IMR-90 (cell line): ENCODE measurements at regions not wholly inside any gene's neighbourhood (a gene's known extent, or its start where the extent isn't known, plus 50 kb on each side); places are given as distances from the start of the nearest gene placed in this dataset.
A peak's percentile ranks its signal among the peaks of the same experiment; 100 is the strongest.

Experiments
- ATAC-seq: fragments of 200-7000 bp; cut with Tn5 transposase; 2 replicates; pipeline ENCODE4 v1.9.1; 2020; ENCODE audit warnings: low read depth, mild to moderate bottlenecking, moderate library complexity
- BruUV-seq: library from RNA; stranded (reverse); fragments of 400-500 nt; replicated peaks from 2 replicates; lab custom pipeline; 2021; lab: Mats Ljungman, UMichigan
- CTCF ChIA-PET: fragments of 300-600 bp; formaldehyde crosslinking; extraction: SDS; loops from one replicate; lab custom pipeline; 2021; ENCODE audit warnings: antibody characterized with exemption; lab: Yijun Ruan, JAX
- POLR2A ChIA-PET: fragments of 300-600 bp; sonication (Branson Sonifier 250); formaldehyde crosslinking; loops from one replicate; lab custom pipeline; 2022; ENCODE audit warnings: antibody characterized with exemption; ENCODE audit not compliant: unreplicated experiment; lab: Charles Lee
- DNase-seq: peaks from one replicate; pipeline ENCODE4 v3.0.0; 2013
- H2AFZ ChIP-seq: replicated peaks from 2 replicates; pipeline ENCODE3; 2013; ENCODE audit warnings: low read length, mild to moderate bottlenecking; ENCODE audit not compliant: poor library complexity
- H2AK5ac ChIP-seq: 2 replicates; pipeline ENCODE4 v1.6.1; 2013; ENCODE audit warnings: low read depth, low read length, inconsistent platforms
- H2AK9ac ChIP-seq: replicated peaks from 2 replicates; pipeline ENCODE3; 2013; ENCODE audit warnings: mild to moderate bottlenecking, low read depth, low read length, moderate library complexity; ENCODE audit not compliant: poor library complexity
- H2BK120ac ChIP-seq: 2 replicates; pipeline ENCODE4 v1.6.1; 2013; ENCODE audit warnings: low read depth, low read length, inconsistent platforms
- H2BK15ac ChIP-seq: 3 replicates; pipeline ENCODE4 v1.6.1; 2013; ENCODE audit warnings: low read depth, low read length, inconsistent platforms
- H2BK20ac ChIP-seq: 2 replicates; pipeline ENCODE4 v1.6.1; 2013; ENCODE audit warnings: low read depth, mild to moderate bottlenecking, inconsistent platforms, low read length, moderate library complexity
- H2BK5ac ChIP-seq: 2 replicates; pipeline ENCODE4 v1.6.1; 2013; ENCODE audit warnings: mild to moderate bottlenecking, low read depth, low read length, inconsistent platforms; ENCODE audit not compliant: poor library complexity, severe bottlenecking
- H3K14ac ChIP-seq: replicated peaks from 2 replicates; pipeline ENCODE4 v1.6.1; 2013; ENCODE audit warnings: low read depth, low read length, inconsistent platforms
- H3K18ac ChIP-seq: 2 replicates; pipeline ENCODE4 v1.6.1; 2013; ENCODE audit warnings: low read depth, low read length, control low read depth
- H3K23ac ChIP-seq: 2 replicates; pipeline ENCODE4 v1.6.1; 2013; ENCODE audit warnings: low read depth, low read length, inconsistent platforms
- H3K27ac ChIP-seq: 2 replicates; pipeline ENCODE4 v1.5.1; 2013; ENCODE audit warnings: mild to moderate bottlenecking, control low read depth, low read length; ENCODE audit not compliant: insufficient read depth
- H3K27me3 ChIP-seq: 2 replicates; pipeline ENCODE4 v1.6.1; 2013; ENCODE audit warnings: low read length; ENCODE audit not compliant: control insufficient read depth, insufficient read depth
- H3K36me3 ChIP-seq: 2 replicates; pipeline ENCODE4 v1.6.1; 2013; ENCODE audit warnings: low read length, mixed read lengths; ENCODE audit not compliant: control insufficient read depth, insufficient read depth
- H3K4ac ChIP-seq: 2 replicates; pipeline ENCODE4 v1.6.1; 2013; ENCODE audit warnings: low read depth, low read length, inconsistent platforms
- H3K4me1 ChIP-seq: 2 replicates; pipeline ENCODE4 v1.6.1; 2013; ENCODE audit warnings: low read length, mixed read lengths; ENCODE audit not compliant: control insufficient read depth, insufficient read depth
- H3K4me2 ChIP-seq: 2 replicates; pipeline ENCODE4 v1.6.1; 2013; ENCODE audit warnings: low read depth, mild to moderate bottlenecking, control low read depth, low read length, moderate library complexity
- H3K4me3 ChIP-seq: 2 replicates; pipeline ENCODE4 v1.5.1; 2013; ENCODE audit warnings: low read depth, mild to moderate bottlenecking, control low read depth, low read length, moderate library complexity; ENCODE audit not compliant: insufficient read depth
- H3K56ac ChIP-seq: 2 replicates; pipeline ENCODE4 v1.6.1; 2013; ENCODE audit warnings: low read length, inconsistent platforms; ENCODE audit not compliant: insufficient read depth; ENCODE audit errors: extremely low read depth
- H3K79me1 ChIP-seq, 2 experiments: 2 replicates each; pipeline ENCODE4 v1.6.1; 2013; ENCODE audit warnings: low read length in 2 of 2, inconsistent platforms in 1 of 2, low read depth in 1 of 2
- H3K9ac ChIP-seq: 2 replicates; pipeline ENCODE4 v1.6.1; 2013; ENCODE audit warnings: low read depth, low read length, control low read depth
- H3K9me1 ChIP-seq: 2 replicates; pipeline ENCODE4 v1.6.1; 2013; ENCODE audit warnings: low read length, inconsistent platforms; ENCODE audit not compliant: insufficient read depth
- H3K9me3 ChIP-seq: 2 replicates; pipeline ENCODE4 v1.6.1; 2013; ENCODE audit warnings: low read length; ENCODE audit not compliant: control insufficient read depth, insufficient read depth
- H4K20me1 ChIP-seq: 2 replicates; pipeline ENCODE4 v1.6.1; 2013; ENCODE audit warnings: low read length, inconsistent platforms; ENCODE audit not compliant: insufficient read depth
- H4K5ac ChIP-seq: 2 replicates; pipeline ENCODE4 v1.6.1; 2013; ENCODE audit warnings: mild to moderate bottlenecking, low read depth, low read length, control low read depth
- H4K8ac ChIP-seq, 2 experiments: 2 replicates each; pipeline ENCODE4 v1.6.1; 2013; ENCODE audit warnings: low read depth in 2 of 2, low read length in 2 of 2, control low read depth in 1 of 2, inconsistent platforms in 1 of 2
- H4K91ac ChIP-seq: 2 replicates; pipeline ENCODE4 v1.6.1; 2013; ENCODE audit warnings: low read depth, low read length, inconsistent platforms; ENCODE audit not compliant: insufficient read depth
- BHLHE40 ChIP-seq: fragments of 150-350 bp; IDR thresholded peaks from 2 replicates; pipeline ENCODE4 v1.6.1; 2016; ENCODE audit warnings: mild to moderate bottlenecking, low read depth, low read length
- CEBPB ChIP-seq: IDR thresholded peaks from 2 replicates; pipeline ENCODE4 v1.6.1; 2012; ENCODE audit warnings: low read depth, low read length, improper control_type of control experiment
- CHD1 ChIP-seq: IDR thresholded peaks from 2 replicates; pipeline ENCODE4 v1.6.1; 2012; ENCODE audit warnings: low read depth, low read length, improper control_type of control experiment
- CTCF ChIP-seq: conservative IDR thresholded peaks from 2 replicates; pipeline ENCODE4 v1.5.1; 2012; ENCODE audit warnings: mild to moderate bottlenecking, low read depth, low read length, improper control_type of control experiment
- FOS ChIP-seq: fragments of 150-350 bp; IDR thresholded peaks from 2 replicates; pipeline ENCODE4 v1.6.1; 2016; ENCODE audit warnings: low read depth, low read length
- MAZ ChIP-seq: IDR thresholded peaks from 2 replicates; pipeline ENCODE4 v1.6.1; 2012; ENCODE audit warnings: low read depth, mild to moderate bottlenecking, low read length, improper control_type of control experiment, moderate library complexity, borderline replicate concordance
- MXI1 ChIP-seq: IDR thresholded peaks from 2 replicates; pipeline ENCODE4 v1.6.1; 2012; ENCODE audit warnings: low read depth, mild to moderate bottlenecking, low read length, moderate library complexity, borderline replicate concordance
- NFE2L2 ChIP-seq: fragments of 150-350 bp; IDR thresholded peaks from 2 replicates; pipeline ENCODE4 v1.6.1; 2016; ENCODE audit warnings: low read depth, mild to moderate bottlenecking, low read length
- POLR2A ChIP-seq: IDR thresholded peaks from 2 replicates; pipeline ENCODE4 v1.6.1; 2012; ENCODE audit warnings: mild to moderate bottlenecking, low read depth, low read length
- RAD21 ChIP-seq: IDR thresholded peaks from 2 replicates; pipeline ENCODE4 v1.6.1; 2012; ENCODE audit warnings: low read length, improper control_type of control experiment
- RFX5 ChIP-seq: IDR thresholded peaks from 2 replicates; pipeline ENCODE4 v1.8.0; 2012; ENCODE audit warnings: low read depth, mild to moderate bottlenecking, low read length, moderate library complexity
- SMC3 ChIP-seq: fragments of 150-350 bp; IDR thresholded peaks from 2 replicates; pipeline ENCODE4 v1.6.1; 2016; ENCODE audit warnings: low read depth, mild to moderate bottlenecking, antibody characterized with exemption, low read length, moderate library complexity
- USF2 ChIP-seq: fragments of 150-350 bp; IDR thresholded peaks from 2 replicates; pipeline ENCODE4 v1.6.1; 2017; ENCODE audit warnings: mild to moderate bottlenecking, antibody characterized with exemption, low read length, low read depth
- WGBS, 2 experiments: methylation state at CpG; one replicate each; pipeline versions ENCODE4 v1.1.5 to v1.1.7; 2013; ENCODE audit warnings: missing lambda C conversion rate in 2 of 2; ENCODE audit not compliant: insufficient read length in 1 of 2; ENCODE audit errors: extremely low coverage in 2 of 2; 5-methylcytosine and 5-hydroxymethylcytosine counted together
- dilution Hi-C: fragments of 300-500 bp; cut with HindIII; formaldehyde crosslinking; loops from one replicate; pipeline ENCODE4 v1.14.3; 2018; ENCODE audit warnings: low sequenced_read_pairs; ENCODE audit not compliant: unreplicated experiment
- in situ Hi-C: fragments of 300-500 bp; cut with MboI; formaldehyde crosslinking; loops from 3 replicates; pipeline ENCODE4 v1.14.3; 2019; ENCODE audit warnings: low sequenced_read_pairs, inconsistent platforms, mixed read lengths
- intact Hi-C: fragments of 100-400 bp; cut with micrococcal nuclease; formaldehyde crosslinking; loops from 2 replicates; pipeline ENCODE4 v1.10.0; 2022

- DNase-seq, result no peak
- POLR2A ChIA-PET, result interaction anchor here (0.6 kb wide), 1 partner anchor 499 kb away, joined by 3 read pairs; no protein-coding TSS in a partner anchor
Observed at GRCh38 chr2:144830543-144830942, 310.6 kb upstream of the ZEB2 start.

More at GRCh38 chr2:144830543-144830942, 310.6 kb upstream of the ZEB2 start:
- peak overlapping the region; percentile 23; the same call in 1 of the 2 replicates for H2AK5ac ChIP-seq
- H4K5ac ChIP-seq, result peak overlapping the region; percentile 93; the same call in 1 of the 2 replicates
- H3K9me1 ChIP-seq, result no peaks in the 10 kb centered on the region
- peak overlapping the region; percentile 11; the same call in 1 of the 2 replicates for H4K91ac ChIP-seq
- H2BK15ac ChIP-seq, result no peak overlapping the region
- H2BK5ac ChIP-seq, result peak overlapping the region; percentile 42
- H3K14ac ChIP-seq, result peak overlapping the region; percentile 89
- intact Hi-C loops (no loop called here), dilution Hi-C loops (no loop called here), in situ Hi-C loops (no loop called here)
- no peak overlapping the region; the same call in 1 of the 2 replicates for H3K23ac ChIP-seq
- H4K8ac ChIP-seq, result peak overlapping the region in 1 of 2 experiments; percentile 63; a peak in 2 of 4 replicates
- H3K4me2 ChIP-seq, result peak overlapping the region; percentile 67; the same call in 1 of the 2 replicates
- no peak overlapping the region for H3K56ac ChIP-seq
- peak overlapping the region; percentile 71 for H3K4ac ChIP-seq
- H3K9ac ChIP-seq, result no peak overlapping the region
- BruUV-seq, result no TSS peak
- no peak overlapping the region for H2AFZ ChIP-seq
- peak overlapping the region; percentile 58; the same call in 1 of the 2 replicates for H2BK120ac ChIP-seq
- peak overlapping the region; percentile 78; the same call in 1 of the 2 replicates for H3K18ac ChIP-seq
- H3K4me3 ChIP-seq, result no peak overlapping the region
- H3K27me3 ChIP-seq, result no peaks in the 10 kb centered on the region
- no peaks in the 10 kb centered on the region for H3K36me3 ChIP-seq
- TF ChIP-seq CEBPB, result no peak
- no peak for TF ChIP-seq POLR2A
- TF ChIP-seq MAZ, result no peak
- no peak for TF ChIP-seq BHLHE40
- TF ChIP-seq USF2, result no peak
- no peak for TF ChIP-seq CTCF
- TF ChIP-seq MXI1, result no peak
- no peak for TF ChIP-seq SMC3
- TF ChIP-seq CHD1, result no peak
- TF ChIP-seq NFE2L2, result no peak
- TF ChIP-seq RFX5, result no peak
- no peak for TF ChIP-seq FOS
- TF ChIP-seq RAD21, result no peak
- no peak overlapping the region for H2AK9ac ChIP-seq
- H3K27ac ChIP-seq, result no peak overlapping the region
- no peaks in the 10 kb centered on the region for H4K20me1 ChIP-seq
- no peak for ATAC-seq
- H3K4me1 ChIP-seq, result peaks cover 4% of the 10 kb centered on the region; the same call in 1 of the 2 replicates
- CTCF ChIA-PET, result interaction anchor here (0.9 kb wide), 1 partner anchor 119 kb away, joined by 3 read pairs; no protein-coding TSS in a partner anchor
- no CpG with 5 or more reads among the region's 3 CpGs for WGBS, 2 experiments
- no peaks in the 10 kb centered on the region for H3K9me3 ChIP-seq
- H3K79me1 ChIP-seq, result no peaks in the 10 kb centered on the region
- H2BK20ac ChIP-seq, result peak overlapping the region; percentile 78; the same call in 1 of the 2 replicates
